ENCODE measurements at regions not wholly inside any gene's neighbourhood (a gene's known extent, or its start where the extent isn't known, plus 50 kb on each side); places are given as distances from the start of the nearest gene placed in this dataset.

DNA sequence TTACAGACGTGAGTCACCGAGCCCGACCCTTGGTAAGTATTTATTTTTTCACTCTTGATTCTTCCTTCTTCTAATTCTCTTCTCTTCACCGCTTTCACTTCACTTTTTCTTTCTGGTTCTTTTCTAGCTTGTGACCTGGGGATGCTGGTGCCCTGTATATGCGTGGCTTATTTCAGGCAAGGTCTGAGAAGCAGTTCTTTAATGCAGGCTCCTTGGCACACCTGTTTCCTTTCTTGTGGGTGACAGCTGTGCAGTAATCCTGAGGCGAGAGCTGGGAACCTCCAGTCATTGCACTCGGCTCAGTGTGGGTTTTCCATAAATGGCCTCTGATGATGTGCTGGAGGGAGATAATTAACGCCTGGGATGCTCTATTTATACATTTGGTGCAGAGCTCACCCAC, 193.8 kb downstream of the TSN start:
- TF ChIP-seq POLR2A (IDR thresholded peaks at IDR 0.05) = no peak
- TF ChIP-seq, protein P1, sequence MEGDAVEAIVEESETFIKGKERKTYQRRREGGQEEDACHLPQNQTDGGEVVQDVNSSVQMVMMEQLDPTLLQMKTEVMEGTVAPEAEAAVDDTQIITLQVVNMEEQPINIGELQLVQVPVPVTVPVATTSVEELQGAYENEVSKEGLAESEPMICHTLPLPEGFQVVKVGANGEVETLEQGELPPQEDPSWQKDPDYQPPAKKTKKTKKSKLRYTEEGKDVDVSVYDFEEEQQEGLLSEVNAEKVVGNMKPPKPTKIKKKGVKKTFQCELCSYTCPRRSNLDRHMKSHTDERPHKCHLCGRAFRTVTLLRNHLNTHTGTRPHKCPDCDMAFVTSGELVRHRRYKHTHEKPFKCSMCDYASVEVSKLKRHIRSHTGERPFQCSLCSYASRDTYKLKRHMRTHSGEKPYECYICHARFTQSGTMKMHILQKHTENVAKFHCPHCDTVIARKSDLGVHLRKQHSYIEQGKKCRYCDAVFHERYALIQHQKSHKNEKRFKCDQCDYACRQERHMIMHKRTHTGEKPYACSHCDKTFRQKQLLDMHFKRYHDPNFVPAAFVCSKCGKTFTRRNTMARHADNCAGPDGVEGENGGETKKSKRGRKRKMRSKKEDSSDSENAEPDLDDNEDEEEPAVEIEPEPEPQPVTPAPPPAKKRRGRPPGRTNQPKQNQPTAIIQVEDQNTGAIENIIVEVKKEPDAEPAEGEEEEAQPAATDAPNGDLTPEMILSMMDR (IDR thresholded peaks at IDR 0.05) = no peak

Measured in body of pancreas (tissue), 4 donors.